Gastroesophageal sphincter (tissue), 4 donors: ENCODE measurements at regions not wholly inside any gene's neighbourhood (a gene's known extent, or its start where the extent isn't known, plus 50 kb on each side); places are given as distances from the start of the nearest gene placed in this dataset.

Experiments
- ATAC-seq: fragments of 150-250 bp; one replicate; pipeline ENCODE4 v1.9.1; 2016; ENCODE audit warnings: mild to moderate bottlenecking, moderate library complexity
- H3K27ac ChIP-seq, 4 donors: fragments of 200-600 bp; sonication (generic) in 3 of 4; 1 replicate in 3 of 4; 2 replicates in 1 of 4; pipeline ENCODE4 v1.5.1; 2016 to 2019
- H3K27me3 ChIP-seq: fragments of 200-600 bp; sonication (generic); one replicate; pipeline ENCODE4 v1.5.1; 2019
- H3K36me3 ChIP-seq, 2 donors: fragments of 200-600 bp; sonication (generic); one replicate each; pipeline ENCODE4 v1.5.1; 2019; ENCODE audit warnings: control low read depth in 1 of 2
- H3K4me1 ChIP-seq, 3 donors: fragments of 200-600 bp; sonication (generic); 1 replicate in 2 of 3; 2 replicates in 1 of 3; pipeline ENCODE4 v1.5.1; 2016 to 2019; ENCODE audit warnings: control low read depth in 2 of 3
- H3K4me3 ChIP-seq, 2 donors: fragments of 200-600 bp; sonication (generic); one replicate each; pipeline ENCODE4 v1.5.1; 2019; ENCODE audit warnings: mild to moderate bottlenecking in 1 of 2, moderate library complexity in 1 of 2
- H3K9me3 ChIP-seq, 3 donors: fragments of 200-600 bp; sonication (generic); one replicate each; pipeline ENCODE4 v1.5.1; 2017 to 2019; ENCODE audit warnings: control low read depth in 2 of 3
- EP300 ChIP-seq: sonication (generic); formaldehyde crosslinking; IDR thresholded peaks from one replicate; pipeline ENCODE4 v1.6.1; 2017; ENCODE audit warnings: antibody characterized with exemption, mild to moderate bottlenecking
- POLR2A ChIP-seq, 2 donors: fragments of 450-650 bp; IDR thresholded peaks; one replicate each; pipeline ENCODE4 v1.6.1; 2017; ENCODE audit warnings: antibody characterized with exemption in 2 of 2, mild to moderate bottlenecking in 2 of 2, moderate library complexity in 1 of 2
- POLR2AphosphoS5 ChIP-seq: sonication (generic); formaldehyde crosslinking; IDR thresholded peaks from one replicate; pipeline ENCODE4 v1.6.1; 2017; ENCODE audit warnings: antibody characterized with exemption
- WGBS, 2 donors: methylation state at CpG; one replicate each; pipeline ENCODE4 v1.1.5; 2018; ENCODE audit warnings: low coverage in 1 of 2; 5-methylcytosine and 5-hydroxymethylcytosine counted together
- TF ChIP-seq, protein P1 (sequence below), 4 experiments: fragments of 200-600 bp in 2 of 4; fragments of 450-650 bp in 2 of 4; sonication (generic) in 1 of 4; IDR thresholded peaks; one replicate each; pipeline ENCODE4 v1.5.1; 2017 to 2019; ENCODE audit warnings: antibody characterized with exemption in 4 of 4, mild to moderate bottlenecking in 2 of 4, moderate library complexity in 2 of 4

DNA sequence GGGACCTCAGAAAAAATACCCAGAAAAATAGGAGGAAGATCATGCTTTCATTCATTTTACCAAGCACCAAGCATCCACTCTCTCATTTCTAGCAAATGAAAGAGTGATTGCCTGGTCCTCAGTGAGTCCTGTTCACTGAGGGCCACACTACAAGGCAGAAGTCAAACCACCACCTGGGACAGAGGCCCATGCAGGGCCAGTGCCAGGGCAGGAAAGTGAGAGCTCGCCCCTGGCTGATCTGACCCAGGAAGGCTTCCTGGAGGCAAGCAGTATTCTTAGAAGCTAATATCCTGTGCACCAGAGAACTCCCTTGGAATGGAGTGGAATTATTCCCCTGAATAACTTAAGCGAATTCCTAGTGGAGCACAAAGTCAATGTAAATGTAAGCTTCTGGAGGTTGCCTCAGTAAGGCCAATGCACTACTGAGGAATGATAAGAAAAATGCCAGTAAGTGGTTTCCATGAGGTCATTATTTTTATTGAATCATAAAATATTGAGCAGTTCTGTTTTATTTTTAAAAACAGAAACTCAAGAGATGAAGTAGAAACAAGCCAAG is 191.6 kb upstream of the ID2 start:
- no peaks in the 10 kb centered on the region for H3K9me3 ChIP-seq
- ATAC-seq, result no peak
- peaks cover 0 to 21% (median 0%) of the 10 kb centered on the region in 3 donors for H3K4me1 ChIP-seq
- no peak for TF ChIP-seq POLR2AphosphoS5
- TF ChIP-seq POLR2A (IDR thresholded peaks at IDR 0.05), result no peak
- TF ChIP-seq, protein P1, sequence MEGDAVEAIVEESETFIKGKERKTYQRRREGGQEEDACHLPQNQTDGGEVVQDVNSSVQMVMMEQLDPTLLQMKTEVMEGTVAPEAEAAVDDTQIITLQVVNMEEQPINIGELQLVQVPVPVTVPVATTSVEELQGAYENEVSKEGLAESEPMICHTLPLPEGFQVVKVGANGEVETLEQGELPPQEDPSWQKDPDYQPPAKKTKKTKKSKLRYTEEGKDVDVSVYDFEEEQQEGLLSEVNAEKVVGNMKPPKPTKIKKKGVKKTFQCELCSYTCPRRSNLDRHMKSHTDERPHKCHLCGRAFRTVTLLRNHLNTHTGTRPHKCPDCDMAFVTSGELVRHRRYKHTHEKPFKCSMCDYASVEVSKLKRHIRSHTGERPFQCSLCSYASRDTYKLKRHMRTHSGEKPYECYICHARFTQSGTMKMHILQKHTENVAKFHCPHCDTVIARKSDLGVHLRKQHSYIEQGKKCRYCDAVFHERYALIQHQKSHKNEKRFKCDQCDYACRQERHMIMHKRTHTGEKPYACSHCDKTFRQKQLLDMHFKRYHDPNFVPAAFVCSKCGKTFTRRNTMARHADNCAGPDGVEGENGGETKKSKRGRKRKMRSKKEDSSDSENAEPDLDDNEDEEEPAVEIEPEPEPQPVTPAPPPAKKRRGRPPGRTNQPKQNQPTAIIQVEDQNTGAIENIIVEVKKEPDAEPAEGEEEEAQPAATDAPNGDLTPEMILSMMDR (IDR thresholded peaks at IDR 0.05), result no peak
- no peak for TF ChIP-seq EP300
- no peaks in the 10 kb centered on the region for H3K27me3 ChIP-seq
- H3K36me3 ChIP-seq, result no peaks in the 10 kb centered on the region
- no peak overlapping the region for H3K27ac ChIP-seq
- no peak overlapping the region for H3K4me3 ChIP-seq
- 84% methylated on average over 2 of the region's 2 CpGs; no CpG with 5 or more reads in 1 of the 2 donors for WGBS, 2 donors

DNA sequence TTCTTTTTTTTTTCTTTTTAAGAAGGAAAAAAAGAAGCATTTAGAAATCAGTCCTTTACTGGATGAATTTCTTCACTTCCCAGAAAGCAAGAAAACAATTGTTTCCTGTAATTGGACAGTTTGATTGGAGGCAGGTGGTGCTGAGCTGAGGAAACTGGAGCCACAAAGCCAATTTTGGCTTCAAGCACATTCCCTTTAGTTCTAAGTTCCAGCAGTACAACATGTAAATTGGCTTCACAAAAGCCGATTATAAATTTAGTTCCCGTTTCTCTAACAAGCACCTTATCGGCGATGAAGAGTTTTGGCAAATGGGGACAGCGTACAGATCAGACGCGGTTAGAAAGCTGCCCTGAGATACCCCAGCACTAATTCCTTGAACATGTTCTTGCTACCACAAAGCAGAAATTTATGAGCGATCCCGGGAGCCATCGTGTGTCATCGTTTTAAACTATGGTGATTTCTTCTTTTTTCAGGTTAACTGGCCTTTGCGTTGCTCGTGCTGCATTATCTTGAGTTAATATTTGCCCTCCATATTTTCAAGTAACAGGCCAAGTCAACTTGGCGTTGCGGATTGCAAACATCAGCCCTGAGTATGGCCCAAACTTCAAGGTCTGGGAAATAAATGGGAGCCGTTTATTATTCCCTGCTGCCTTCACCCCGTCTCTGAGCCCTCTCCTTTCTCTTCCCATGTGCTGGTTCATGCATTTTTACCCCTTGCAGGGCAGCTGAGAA is 190.4 kb upstream of the ID2 start:
- Histone ChIP-seq H3K4me1 (peaks cover 0 to 21% (median 0%) of the 10 kb centered on the region in 3 donors), H3K27ac (peak overlapping the region in 2 of 4 donors; percentile 33 to 50), H3K9me3 (no peaks in the 10 kb centered on the region), H3K27me3 (no peaks in the 10 kb centered on the region), H3K4me3 (no peak overlapping the region), H3K36me3 (no peaks in the 10 kb centered on the region)
- 44 to 78% methylated on average over 12 to 17 of the region's 17 CpGs for WGBS, 2 donors
- TF ChIP-seq POLR2A (IDR thresholded peaks at IDR 0.05), result no peak
- peak; percentile 70 for TF ChIP-seq POLR2AphosphoS5
- peak; percentile 48 for ATAC-seq

DNA sequence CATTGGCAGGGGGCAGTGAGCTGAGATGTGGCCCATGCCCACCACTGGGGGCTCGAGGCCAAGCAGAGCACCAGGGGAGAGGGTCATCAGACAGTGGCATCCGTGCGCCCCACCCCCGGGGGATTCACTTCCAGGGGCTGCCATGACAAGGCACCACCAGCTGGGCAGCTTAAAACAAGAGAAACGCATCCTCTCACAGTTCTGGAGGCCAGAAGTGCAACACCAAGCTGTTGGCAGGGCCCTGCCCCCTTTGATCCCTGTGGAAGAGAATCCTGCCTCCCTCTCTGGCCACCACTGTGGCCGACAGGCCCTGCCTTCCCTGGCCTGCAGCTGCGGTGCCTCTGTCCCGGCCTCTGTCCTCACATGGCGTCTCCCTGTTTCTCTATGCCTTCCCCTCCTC is 187.7 kb upstream of the ID2 start:
- Histone ChIP-seq H3K4me3 (no peak overlapping the region), H3K27ac (peak overlapping the region in 2 of 4 donors; percentile 4 to 27), H3K36me3 (no peaks in the 10 kb centered on the region), H3K9me3 (no peaks in the 10 kb centered on the region), H3K4me1 (peaks cover 0 to 21% (median 0%) of the 10 kb centered on the region in 3 donors), H3K27me3 (no peaks in the 10 kb centered on the region)
- TF ChIP-seq EP300 (no peak), POLR2AphosphoS5 (no peak), POLR2A (IDR thresholded peaks at IDR 0.05) (no peak)
- TF ChIP-seq, protein P1 (IDR thresholded peaks at IDR 0.05), result no peak
- WGBS, 2 donors, result 80% methylated on average over 1 of the region's 9 CpGs; no CpG with 5 or more reads in 1 of the 2 donors
- no peak for ATAC-seq

DNA sequence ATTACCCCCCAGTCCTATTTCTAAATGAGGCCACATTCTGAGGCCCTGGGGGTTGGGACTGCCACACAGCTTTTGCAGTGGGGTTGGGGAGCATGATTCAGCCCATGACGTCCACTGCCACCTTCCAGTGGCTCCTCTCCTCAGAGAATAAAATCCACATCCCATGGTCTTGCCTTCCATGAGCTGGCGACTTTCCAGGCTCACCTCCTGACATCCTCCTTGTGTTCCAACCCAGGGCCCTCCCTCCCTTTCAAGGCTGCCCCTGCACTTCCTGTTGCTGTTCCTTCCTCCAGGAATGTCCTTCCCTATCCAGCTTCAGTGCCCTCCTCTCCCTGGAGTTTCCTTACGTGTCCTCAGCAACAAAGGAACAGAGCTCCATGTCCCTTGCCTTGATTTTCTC is 187.3 kb upstream of the ID2 start:
- Histone ChIP-seq H3K27me3 (no peaks in the 10 kb centered on the region), H3K27ac (peak overlapping the region in 1 of 4 donors; percentile 4), H3K9me3 (no peaks in the 10 kb centered on the region), H3K36me3 (no peaks in the 10 kb centered on the region), H3K4me3 (no peak overlapping the region), H3K4me1 (peaks cover 0 to 21% (median 0%) of the 10 kb centered on the region in 3 donors)
- WGBS, 2 donors, result 56 to 79% methylated on average over 2 of the region's 3 CpGs
- no peak for ATAC-seq
- TF ChIP-seq POLR2AphosphoS5 (no peak), POLR2A (IDR thresholded peaks at IDR 0.05) (no peak), EP300 (no peak)
- TF ChIP-seq, protein P1 (IDR thresholded peaks at IDR 0.05), result no peak

DNA sequence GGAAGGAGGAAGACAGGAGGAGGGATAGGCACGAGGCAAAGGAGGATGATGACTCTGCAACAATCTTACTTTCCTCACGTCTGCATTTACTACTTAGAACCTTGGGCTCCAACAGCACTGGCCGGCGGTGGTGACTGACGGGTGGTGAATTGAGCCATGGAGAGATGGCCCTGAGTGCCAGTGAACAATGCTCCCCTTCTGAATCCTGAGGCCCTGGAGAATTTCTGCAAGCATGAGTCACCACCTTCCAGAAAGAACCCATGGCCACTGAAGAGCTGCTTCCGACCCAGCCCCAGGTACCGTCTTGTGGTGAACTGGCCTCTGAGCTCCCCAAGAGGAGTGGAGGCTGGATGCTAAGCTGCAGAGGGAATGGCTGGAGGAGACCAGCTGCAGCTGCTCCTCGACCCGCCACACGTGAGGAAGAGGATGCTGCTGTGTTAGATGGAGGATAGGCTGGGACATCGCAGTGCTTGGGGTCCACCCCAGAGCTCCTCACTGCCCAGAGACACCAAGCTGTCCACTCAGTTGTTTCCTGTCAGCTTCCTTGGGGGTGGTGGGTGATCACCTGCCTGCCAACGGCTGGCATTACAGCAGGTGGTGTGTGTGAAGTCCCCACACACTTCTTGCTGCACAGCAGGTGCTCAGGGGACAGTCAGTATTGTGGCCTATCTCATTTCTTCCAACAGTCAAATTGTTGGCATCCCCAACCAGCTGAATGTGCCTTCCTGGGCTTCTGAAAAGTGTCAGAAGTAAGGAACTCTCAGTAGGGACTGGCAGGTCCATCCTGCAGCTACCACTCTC is 186.5 kb upstream of the ID2 start:
- no peak for TF ChIP-seq POLR2AphosphoS5
- TF ChIP-seq, protein P1 (IDR thresholded peaks at IDR 0.05), result no peak
- no peak for TF ChIP-seq POLR2A (IDR thresholded peaks at IDR 0.05)
- no peak for TF ChIP-seq EP300
- no peak for ATAC-seq
- H3K27ac ChIP-seq, result peak overlapping the region in 1 of 4 donors; percentile 24
- 82 to 93% methylated on average over 2 to 5 of the region's 12 CpGs for WGBS, 2 donors
- H3K9me3 ChIP-seq, result no peaks in the 10 kb centered on the region
- H3K27me3 ChIP-seq, result no peaks in the 10 kb centered on the region
- peaks cover 0 to 20% (median 0%) of the 10 kb centered on the region in 3 donors for H3K4me1 ChIP-seq
- no peaks in the 10 kb centered on the region for H3K36me3 ChIP-seq
- H3K4me3 ChIP-seq, result no peak overlapping the region
